H1 (cell line): ENCODE measurements at regions not wholly inside any gene's neighbourhood (a gene's known extent, or its start where the extent isn't known, plus 50 kb on each side); places are given as distances from the start of the nearest gene placed in this dataset.

ENCODE experiments used
- CTCF ChIA-PET: fragments of 300-600 bp; sonication (Branson Sonifier 250); formaldehyde crosslinking; loops from one replicate; lab custom pipeline; 2021; ENCODE audit not compliant: partially characterized antibody; lab: Charles Lee
- POLR2A ChIA-PET: fragments of 300-600 bp; sonication (Branson Sonifier 250); formaldehyde crosslinking; loops from one replicate; lab custom pipeline; 2021; ENCODE audit warnings: inconsistent platforms; ENCODE audit not compliant: partially characterized antibody; lab: Charles Lee
- DNase-seq, 2 experiments: peaks; one replicate each; pipeline versions ENCODE4 v3.0.0 to v3.0.0-alpha.2; 2010 to 2022; ENCODE audit warnings: low spot score in 2 of 2, low read depth in 1 of 2, mixed read lengths in 1 of 2
- FAIRE-seq: peaks from 2 replicates; lab custom pipeline; 2011; peaks lifted over from hg19 to GRCh38; lab: Jason Lieb, UNC
- H2AFZ ChIP-seq: 2 replicates; pipeline ENCODE4 v1.8.1; 2012; ENCODE audit warnings: low read length, inconsistent platforms
- H2AK5ac ChIP-seq: 2 replicates; pipeline ENCODE4 v1.6.1; 2013; ENCODE audit warnings: low read depth, low read length
- H2BK120ac ChIP-seq: replicated peaks from 2 replicates; pipeline ENCODE3; 2013; ENCODE audit warnings: low read depth, low read length, inconsistent platforms
- H2BK12ac ChIP-seq: 2 replicates; pipeline ENCODE4 v1.6.1; 2013; ENCODE audit warnings: low read depth, low read length
- H2BK15ac ChIP-seq: 2 replicates; pipeline ENCODE4 v1.6.1; 2013; ENCODE audit warnings: low read length
- H2BK20ac ChIP-seq: 2 replicates; pipeline ENCODE4 v1.6.1; 2013; ENCODE audit warnings: low read length
- H2BK5ac ChIP-seq: 2 replicates; pipeline ENCODE4 v1.6.1; 2013; ENCODE audit warnings: low read depth, low read length
- H3K14ac ChIP-seq: 2 replicates; pipeline ENCODE4 v1.6.1; 2013; ENCODE audit warnings: inconsistent platforms; ENCODE audit not compliant: insufficient read length
- H3K18ac ChIP-seq: 2 replicates; pipeline ENCODE4 v1.6.1; 2013; ENCODE audit warnings: low read length; ENCODE audit errors: extremely low read depth
- H3K23ac ChIP-seq: 2 replicates; pipeline ENCODE4 v1.6.1; 2013; ENCODE audit warnings: inconsistent platforms; ENCODE audit not compliant: insufficient read length
- H3K23me2 ChIP-seq: 2 replicates; pipeline ENCODE4 v1.6.1; 2013; ENCODE audit warnings: low read depth, low read length
- H3K27ac ChIP-seq: 2 replicates; pipeline ENCODE4 v1.6.1; 2011; ENCODE audit warnings: low read depth, low read length, inconsistent platforms
- H3K27me3 ChIP-seq, 4 experiments: replicated peaks in 1 of 4; 1 replicate in 1 of 4; 2 replicates in 3 of 4; pipeline versions ENCODE4 v1.6.1 to v1.8.1; 2011 to 2013; ENCODE audit warnings: low read length in 3 of 4, mild to moderate bottlenecking in 3 of 4, inconsistent platforms in 2 of 4, mixed read lengths in 2 of 4, moderate library complexity in 1 of 4; ENCODE audit not compliant: control insufficient read depth in 3 of 4, insufficient read depth in 3 of 4; ENCODE audit errors: extremely low read depth in 1 of 4
- H3K36me3 ChIP-seq, 4 experiments: 2 replicates each; pipeline versions ENCODE4 v1.6.1 to v1.8.1; 2011 to 2013; ENCODE audit warnings: mild to moderate bottlenecking in 4 of 4, low read length in 3 of 4, moderate library complexity in 2 of 4, control low read depth in 1 of 4, inconsistent platforms in 1 of 4; ENCODE audit not compliant: insufficient read depth in 4 of 4, control insufficient read depth in 2 of 4
- H3K4ac ChIP-seq: replicated peaks from 2 replicates; pipeline ENCODE3; 2013; ENCODE audit warnings: low read length, low read depth, mixed read lengths, inconsistent platforms; ENCODE audit not compliant: insufficient read length
- H3K4me1 ChIP-seq, 4 experiments: replicated peaks in 1 of 4; 1 replicate in 1 of 4; 2 replicates in 3 of 4; pipeline versions ENCODE4 v1.6.1 to v1.8.1; 2011 to 2013; ENCODE audit warnings: low read length in 3 of 4, inconsistent platforms in 2 of 4, mixed read lengths in 1 of 4; ENCODE audit not compliant: insufficient read depth in 4 of 4, control insufficient read depth in 3 of 4
- H3K4me2 ChIP-seq, 2 experiments: 2 replicates each; pipeline versions ENCODE4 v1.6.1 to v1.8.1; 2011 to 2013; ENCODE audit warnings: low read depth in 2 of 2, low read length in 2 of 2, control low read depth in 1 of 2, inconsistent platforms in 1 of 2, mild to moderate bottlenecking in 1 of 2; ENCODE audit not compliant: insufficient read depth in 1 of 2
- H3K4me3 ChIP-seq, 4 experiments: fragments of 200-600, 300-600 bp in 1 of 4; sonication (generic), shearing (Covaris generic), sonication (Bioruptor Twin) in 1 of 4; 2 replicates each; pipeline versions ENCODE4 v1.5.1 to v1.8.1; 2011 to 2016; ENCODE audit warnings: low read length in 4 of 4, low read depth in 3 of 4, control low read depth in 2 of 4, inconsistent platforms in 2 of 4, mild to moderate bottlenecking in 2 of 4, mixed read lengths in 1 of 4, moderate library complexity in 1 of 4; ENCODE audit not compliant: insufficient read depth in 2 of 4; ENCODE audit errors: extremely low read depth in 1 of 4
- H3K56ac ChIP-seq: replicated peaks from 2 replicates; pipeline ENCODE3; 2013; ENCODE audit warnings: low read depth, mild to moderate bottlenecking, mixed read lengths, low read length, inconsistent platforms; ENCODE audit not compliant: insufficient read length
- H3K79me1 ChIP-seq: 2 replicates; pipeline ENCODE4 v1.6.1; 2013; ENCODE audit warnings: low read depth, low read length, control low read depth
- H3K79me2 ChIP-seq, 2 experiments: 2 replicates each; pipeline versions ENCODE4 v1.6.1 to v1.8.1; 2012 to 2013; ENCODE audit warnings: low read length in 2 of 2, mild to moderate bottlenecking in 2 of 2, inconsistent platforms in 1 of 2; ENCODE audit not compliant: insufficient read depth in 2 of 2, control insufficient read depth in 1 of 2
- H3K9ac ChIP-seq, 4 experiments: replicated peaks in 1 of 4; 1 replicate in 1 of 4; 2 replicates in 3 of 4; pipeline versions ENCODE4 v1.6.1 to v1.8.1; 2011 to 2013; ENCODE audit warnings: low read depth in 3 of 4, low read length in 3 of 4, control low read depth in 2 of 4, mild to moderate bottlenecking in 2 of 4, moderate library complexity in 2 of 4, inconsistent platforms in 1 of 4; ENCODE audit errors: extremely low read depth in 1 of 4
- H3K9me3 ChIP-seq, 2 experiments: 2 replicates each; pipeline versions ENCODE4 v1.6.1 to v1.8.1; 2012 to 2013; ENCODE audit warnings: mild to moderate bottlenecking in 2 of 2, moderate library complexity in 2 of 2, control low read depth in 1 of 2, inconsistent platforms in 1 of 2, low read depth in 1 of 2, low read length in 1 of 2, mixed read lengths in 1 of 2; ENCODE audit not compliant: insufficient read depth in 2 of 2
- H4K20me1 ChIP-seq, 2 experiments: replicated peaks in 1 of 2; 2 replicates each; pipeline versions ENCODE3 to v1.8.1; 2011 to 2013; ENCODE audit warnings: inconsistent platforms in 2 of 2, low read length in 2 of 2, mild to moderate bottlenecking in 1 of 2; ENCODE audit not compliant: insufficient read depth in 2 of 2, control insufficient read depth in 1 of 2
- H4K5ac ChIP-seq: 2 replicates; pipeline ENCODE4 v1.6.1; 2013; ENCODE audit warnings: low read length, low read depth, mixed read lengths, inconsistent platforms; ENCODE audit not compliant: insufficient read length
- H4K8ac ChIP-seq: 2 replicates; pipeline ENCODE4 v1.8.0; 2013; ENCODE audit warnings: mild to moderate bottlenecking, moderate library complexity, low read length, inconsistent platforms; ENCODE audit not compliant: insufficient read depth; ENCODE audit errors: extremely low read depth
- H4K91ac ChIP-seq: replicated peaks from 2 replicates; pipeline ENCODE3; 2013; ENCODE audit warnings: low read length, mixed read lengths, inconsistent platforms; ENCODE audit not compliant: insufficient read length
- CBX5 ChIP-seq: fragments of 300-800, 300-1000 bp; sonication (generic); IDR thresholded peaks from 2 replicates; pipeline ENCODE4 v1.7.1; 2016; ENCODE audit warnings: antibody characterized with exemption, low read length, low read depth
- CREB1 ChIP-seq: IDR thresholded peaks from 2 replicates; pipeline ENCODE4 v1.6.1; 2012; ENCODE audit warnings: inconsistent platforms
- FOSL1 ChIP-seq: IDR thresholded peaks from 2 replicates; pipeline ENCODE4 v1.6.1; 2011; ENCODE audit warnings: mild to moderate bottlenecking, low read depth, low read length, moderate library complexity; ENCODE audit not compliant: insufficient read depth
- HDAC6 ChIP-seq: IDR thresholded peaks from one replicate; pipeline ENCODE4 v1.7.1; 2012; ENCODE audit warnings: low read depth, mild to moderate bottlenecking, inconsistent platforms, low read length, moderate library complexity
- KDM1A ChIP-seq: fragments of 200-600, 300-600 bp; sonication (generic); IDR thresholded peaks from 2 replicates; pipeline ENCODE4 v1.7.1; 2016; ENCODE audit warnings: mild to moderate bottlenecking, low read length, borderline replicate concordance
- MAFK ChIP-seq: IDR thresholded peaks from 2 replicates; pipeline ENCODE4 v1.6.1; 2012; ENCODE audit warnings: low read depth, mild to moderate bottlenecking, improper control_type of control experiment, low read length
- NANOG ChIP-seq: IDR thresholded peaks from 2 replicates; pipeline ENCODE4 v1.6.1; 2011; ENCODE audit warnings: low read length, low read depth, mild to moderate bottlenecking, inconsistent platforms; ENCODE audit not compliant: insufficient read depth, poor library complexity, severe bottlenecking
- POLR2A ChIP-seq, 2 experiments: IDR thresholded peaks; 1 replicate in 1 of 2; 2 replicates in 1 of 2; pipeline ENCODE4 v1.6.1; 2011; ENCODE audit warnings: low read depth in 2 of 2, low read length in 2 of 2, mild to moderate bottlenecking in 2 of 2; ENCODE audit errors: control extremely low read depth in 1 of 2
- RFX5 ChIP-seq: IDR thresholded peaks from 2 replicates; pipeline ENCODE4 v1.6.1; 2011; ENCODE audit warnings: low read depth, low read length, improper control_type of control experiment, borderline replicate concordance
- TAF1 ChIP-seq: IDR thresholded peaks from 2 replicates; pipeline ENCODE4 v1.6.1; 2011; ENCODE audit warnings: mild to moderate bottlenecking, low read depth, low read length
- TBP ChIP-seq: IDR thresholded peaks from 2 replicates; pipeline ENCODE4 v1.6.1; 2011; ENCODE audit warnings: low read depth, low read length, improper control_type of control experiment
- USF2 ChIP-seq: IDR thresholded peaks from 2 replicates; pipeline ENCODE4 v1.6.1; 2011; ENCODE audit warnings: low read length, improper control_type of control experiment
- YY1 ChIP-seq: IDR thresholded peaks from 2 replicates; pipeline ENCODE4 v1.6.1; 2011; ENCODE audit warnings: low read depth, mild to moderate bottlenecking, low read length
- WGBS, 2 experiments: shearing (Covaris generic) in 1 of 2; methylation state at CpG; one replicate each; pipeline versions ENCODE4 v1.1.6 to v1.1.7; 2013 to 2015; ENCODE audit warnings: low lambda C conversion rate in 2 of 2, mixed read lengths in 2 of 2, inconsistent platforms in 1 of 2, low coverage in 1 of 2, missing lambda C conversion rate in 1 of 2; ENCODE audit not compliant: insufficient replicate concordance in 2 of 2, insufficient coverage in 1 of 2, insufficient read length in 1 of 2; ENCODE audit errors: extremely low coverage in 1 of 2, missing lambda C conversion rate in 1 of 2; 5-methylcytosine and 5-hydroxymethylcytosine counted together

- peaks cover 41 to 76% (median 67%) of the 10 kb centered on the region in 4 experiments for H3K27me3 ChIP-seq
- no peak overlapping the region for H4K8ac ChIP-seq
- H3K23me2 ChIP-seq: no peaks in the 10 kb centered on the region
- H2BK5ac ChIP-seq: no peak overlapping the region
- no peak overlapping the region for H2BK15ac ChIP-seq
- H3K23ac ChIP-seq: no peak overlapping the region
- CTCF ChIA-PET: interaction anchor here (1.1 kb wide), 1 partner anchor 102 kb away, joined by 3 read pairs; no protein-coding TSS in a partner anchor
- H3K4me2 ChIP-seq: no peak overlapping the region
- no peak overlapping the region for H3K9ac ChIP-seq
- H3K4ac ChIP-seq: no peak overlapping the region
- no peak overlapping the region for H3K14ac ChIP-seq
- H2BK12ac ChIP-seq: no peak overlapping the region
- no peak overlapping the region for H4K5ac ChIP-seq
- POLR2A ChIA-PET: no interaction called here
- no peak overlapping the region for H3K56ac ChIP-seq
- no peak overlapping the region for H3K27ac ChIP-seq
- peaks cover 0 to 5% of the 10 kb centered on the region in 2 experiments for H4K20me1 ChIP-seq
- H2BK20ac ChIP-seq: no peak overlapping the region
- no peaks in the 10 kb centered on the region for H3K79me2 ChIP-seq
- no peak overlapping the region for H2AK5ac ChIP-seq
- H3K9me3 ChIP-seq: no peaks in the 10 kb centered on the region; a peak in 1 of 4 replicates
- no peak overlapping the region for H2AFZ ChIP-seq
- H4K91ac ChIP-seq: no peak overlapping the region
- no peak overlapping the region for H2BK120ac ChIP-seq
- DNase-seq: no peak
- no peaks in the 10 kb centered on the region; a peak in 1 of 8 replicates for H3K36me3 ChIP-seq
- no peaks in the 10 kb centered on the region for H3K79me1 ChIP-seq
- H3K4me1 ChIP-seq: peaks cover 0 to 5% (median under 1%) of the 10 kb centered on the region in 4 experiments; a peak in 3 of 7 replicates
- no peak for FAIRE-seq
- H3K18ac ChIP-seq: no peak overlapping the region
- H3K4me3 ChIP-seq: no peak overlapping the region
- 82% methylated on average over 7 of the region's 7 CpGs; no CpG with 5 or more reads in 1 of the 2 experiments for WGBS, 2 experiments
- TF ChIP-seq FOSL1 (no peak), HDAC6 (no peak), TBP (no peak), MAFK (no peak), NANOG (no peak), YY1 (no peak), RFX5 (no peak), CBX5 (no peak), TAF1 (no peak), KDM1A (no peak), USF2 (no peak), CREB1 (no peak), POLR2A (IDR thresholded peaks at IDR 0.05; ENCODE audit: control extremely low read depth in 1 of 2, low read depth in 2 of 2, low read length in 2 of 2) (no peak)
Measured at GRCh38 chr1:5220821-5221220, 566.4 kb downstream of the AJAP1 start.
